NCI-H2081 (cell line): ENCODE measurements at regions not wholly inside any gene's neighbourhood (a gene's known extent, or its start where the extent isn't known, plus 50 kb on each side); places are given as distances from the start of the nearest gene placed in this dataset.
A peak's percentile ranks its signal among the peaks of the same experiment; 100 is the strongest.
"Not testable (repeated sequence)": the region's sequence is repeated elsewhere in the genome, so short reads cannot be mapped to it uniquely, and the experiment has no call there.

Source experiments
- DNase-seq, 2 experiments: peaks; one replicate each; lab custom pipeline; 2025; lab: John Stamatoyannopoulos, UW

DNA sequence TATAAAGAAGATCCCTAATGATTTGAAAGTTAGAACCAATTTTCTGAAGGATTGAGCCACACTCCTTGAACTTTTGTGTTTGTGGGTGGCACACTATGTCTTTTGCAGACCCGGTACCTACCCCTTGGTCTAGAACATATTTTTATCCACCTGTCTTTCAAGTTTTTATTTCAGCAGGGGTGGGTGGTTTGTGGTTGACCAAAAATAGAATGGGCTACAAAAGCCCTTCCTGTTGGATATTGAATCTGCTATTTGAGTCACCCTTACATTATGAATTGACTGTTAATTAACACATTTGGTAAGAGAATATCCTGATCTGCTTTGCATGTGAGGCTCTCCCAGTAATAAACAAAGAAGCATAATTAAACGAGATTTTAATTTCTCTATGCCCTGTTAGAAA, 401.2 kb downstream of the POTEH start:
- DNase-seq: not testable (repeated sequence)

DNA sequence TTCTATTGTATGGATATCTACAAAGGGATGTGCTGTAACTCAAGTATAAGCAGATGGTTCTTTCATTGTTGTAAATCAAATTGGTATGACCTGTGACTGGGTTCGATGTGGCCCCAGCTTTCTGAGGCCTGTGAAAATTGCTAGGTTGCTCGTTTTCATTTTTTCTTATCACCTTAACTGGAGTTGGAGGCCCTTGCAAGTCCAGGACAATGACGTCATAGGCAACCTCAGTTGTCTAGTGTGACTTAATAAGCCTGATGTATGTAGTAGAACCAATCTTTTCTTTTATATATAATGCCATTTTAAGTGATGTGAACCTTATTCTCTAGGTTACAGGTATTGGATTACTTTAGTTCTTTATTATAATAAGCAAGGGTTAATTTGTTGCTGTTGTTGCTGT, 415.3 kb downstream of the POTEH start:
- not testable (repeated sequence) for DNase-seq

DNA sequence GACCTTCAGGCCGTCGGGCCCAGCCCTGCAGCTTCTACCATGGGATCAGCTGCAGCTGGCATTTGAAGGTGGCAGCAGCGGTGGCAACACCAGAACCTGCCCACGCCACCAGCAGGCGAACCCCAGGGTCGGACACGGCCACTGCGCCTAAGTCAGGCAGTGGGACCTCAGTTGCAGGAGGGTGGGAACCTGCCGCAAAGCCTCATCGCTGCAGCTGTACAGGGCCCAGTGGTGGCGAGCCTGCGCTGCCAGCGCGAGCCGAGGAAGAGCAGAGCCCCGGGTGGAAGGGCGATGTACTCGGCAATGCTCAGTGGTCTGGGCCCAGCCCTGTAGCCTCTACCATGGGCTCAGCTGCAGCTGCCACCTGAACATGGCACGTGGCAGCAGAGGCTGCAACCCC, 441.6 kb downstream of the POTEH start:
- not testable (repeated sequence) for DNase-seq

DNA sequence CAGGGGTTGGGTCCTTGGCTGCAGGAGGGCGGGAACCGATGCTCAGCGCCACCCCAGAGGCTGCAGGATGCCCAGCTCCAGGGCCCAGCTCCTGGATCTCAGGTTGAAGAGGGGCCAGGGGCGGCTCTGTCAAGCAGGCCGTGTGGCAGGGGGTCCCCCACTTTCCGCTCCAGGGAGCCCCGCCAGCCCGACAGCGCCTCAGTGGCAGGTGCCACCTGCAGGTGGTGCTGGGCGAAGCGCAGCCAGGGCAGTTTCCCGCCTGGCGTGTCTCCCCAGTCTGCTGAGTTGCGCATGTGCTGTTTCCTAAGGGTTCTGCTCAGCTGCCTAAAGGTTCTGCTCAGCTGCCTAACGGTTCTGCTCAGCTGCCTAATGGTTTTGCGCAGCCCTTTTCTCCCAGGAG, 442.1 kb downstream of the POTEH start:
- no peak for DNase-seq

DNA sequence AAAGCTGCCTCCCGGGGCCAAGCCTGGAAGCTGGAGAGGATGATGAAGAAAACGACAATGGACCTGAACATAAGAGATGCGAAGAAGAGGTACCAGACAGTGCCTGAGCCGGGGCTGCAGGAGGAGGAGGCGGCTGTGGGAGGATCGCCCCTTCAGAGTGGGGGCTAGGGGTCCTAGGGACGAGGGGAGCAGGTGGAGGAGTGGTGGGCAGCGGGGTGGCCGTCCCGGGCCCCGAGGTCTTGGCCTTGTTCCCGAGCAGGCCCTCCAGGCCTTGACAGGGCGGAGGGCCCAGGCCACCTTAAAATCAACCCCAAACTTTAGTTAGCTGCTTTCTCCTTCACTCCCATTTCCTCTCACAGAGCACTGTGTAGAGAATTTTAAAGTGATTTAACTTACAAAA, 442.8 kb downstream of the POTEH start:
- not testable (repeated sequence) for DNase-seq

GRCh38 chr22:16146101-16146500, 446.5 kb downstream of the CCT8L2 start:
- DNase-seq: not testable (repeated sequence)

DNA sequence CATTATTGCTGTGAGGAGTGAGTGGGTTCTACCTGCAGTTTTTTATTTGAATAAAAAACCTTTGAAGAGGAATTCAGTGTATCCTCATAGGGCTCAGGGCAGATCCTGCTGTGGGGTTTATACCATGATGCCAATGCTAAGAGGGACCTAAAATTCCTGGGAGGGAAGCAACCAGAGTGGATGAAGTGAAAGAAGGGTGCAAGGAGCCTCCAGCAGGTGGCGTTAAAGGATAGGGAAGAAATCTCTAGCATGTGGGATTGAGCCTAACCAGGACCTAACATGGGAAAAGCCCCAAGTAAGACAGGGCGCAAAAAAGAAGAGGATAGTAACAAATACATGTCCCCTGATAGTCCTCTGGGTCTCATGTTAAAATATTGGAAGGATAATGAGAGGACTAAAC, 445.7 kb downstream of the CCT8L2 start:
- peak; percentile 0 for DNase-seq

DNA sequence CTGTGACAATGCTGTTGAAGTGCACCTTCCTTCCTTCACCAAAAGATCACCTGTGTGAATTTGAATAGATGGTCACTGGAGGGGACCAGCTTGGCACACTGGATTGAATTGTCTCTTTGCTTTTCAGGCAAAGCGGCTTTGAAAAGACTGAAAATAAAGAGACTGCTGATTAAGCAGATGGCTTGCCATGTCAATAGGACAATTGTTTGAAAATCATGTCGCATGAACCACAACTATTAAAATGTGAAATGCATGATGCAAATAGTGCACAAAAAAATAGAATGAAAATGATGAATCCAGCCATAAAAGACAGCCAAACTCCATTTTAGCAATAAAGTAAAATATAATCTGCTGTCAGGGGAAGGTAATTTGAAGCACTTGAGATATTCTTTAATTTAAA, 415.3 kb downstream of the CCT8L2 start:
- DNase-seq: not testable (repeated sequence)

DNA sequence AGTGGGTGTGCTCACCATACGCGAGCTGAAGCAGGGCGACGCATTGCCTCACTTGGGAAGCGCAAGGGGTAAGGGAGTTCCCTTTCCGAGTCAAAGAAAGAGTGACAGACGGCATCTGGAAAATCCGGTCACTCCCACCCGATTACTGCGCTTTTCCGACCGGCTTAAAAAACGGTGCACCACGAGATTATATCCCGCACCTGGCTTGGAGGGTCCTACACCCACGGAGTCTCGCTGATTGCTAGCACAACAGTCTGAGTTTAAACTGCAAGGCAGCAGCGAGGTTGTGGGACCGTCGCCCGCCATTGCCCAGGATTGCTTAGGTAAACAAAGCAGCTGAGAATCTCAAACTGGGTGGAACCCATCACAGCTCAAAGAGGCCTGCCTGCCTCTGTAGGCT, 408.7 kb downstream of the CCT8L2 start:
- not testable (repeated sequence) for DNase-seq
